ENCODE measurements at regions not wholly inside any gene's neighbourhood (a gene's known extent, or its start where the extent isn't known, plus 50 kb on each side); places are given as distances from the start of the nearest gene placed in this dataset.

- no peak for DNase-seq (ENCODE audit: low read depth)
These were observed 1339.3 kb upstream of the C9orf72 start for GRCh38 chr9:28912621-28913020.

- no peak for DNase-seq (ENCODE audit: low read depth)
These were observed 1342.1 kb upstream of the C9orf72 start for GRCh38 chr9:28915202-28915930.

GRCh38 chr9:28916348-28916747 is 1343.1 kb upstream of the C9orf72 start:
- no peak for DNase-seq (ENCODE audit: low read depth)

GRCh38 chr9:28921857-28922500 is 1348.7 kb upstream of the C9orf72 start:
- peak; percentile 7 for DNase-seq (ENCODE audit: low read depth)

- DNase-seq (ENCODE audit: low read depth) = no peak
These were observed 1349.6 kb upstream of the C9orf72 start for GRCh38 chr9:28922891-28923290.

GRCh38 chr9:28923351-28923750 is 1350.1 kb upstream of the C9orf72 start:
- DNase-seq (ENCODE audit: low read depth) = no peak

- DNase-seq (ENCODE audit: low read depth) = no peak
These were observed 1351.9 kb upstream of the C9orf72 start for GRCh38 chr9:28925157-28925556.

- DNase-seq (ENCODE audit: low read depth) = no peak
These were observed 1353.0 kb upstream of the C9orf72 start for GRCh38 chr9:28926306-28926705.

GRCh38 chr9:28927691-28928090 is 1354.4 kb upstream of the C9orf72 start:
- no peak for DNase-seq (ENCODE audit: low read depth)

- no peak for DNase-seq (ENCODE audit: low read depth)
These were observed 1356.2 kb upstream of the C9orf72 start for GRCh38 chr9:28929433-28929832.

GRCh38 chr9:28930766-28931165 is 1357.5 kb upstream of the C9orf72 start:
- DNase-seq (ENCODE audit: low read depth) = no peak

- DNase-seq (ENCODE audit: low read depth) = no peak
These were observed 1360.8 kb upstream of the C9orf72 start for GRCh38 chr9:28934111-28934510.

- DNase-seq (ENCODE audit: low read depth) = no peak
These were observed 1365.7 kb upstream of the C9orf72 start for GRCh38 chr9:28938981-28939380.

- no peak for DNase-seq (ENCODE audit: low read depth)
These were observed 1368.6 kb upstream of the C9orf72 start for GRCh38 chr9:28941856-28942255.

- DNase-seq (ENCODE audit: low read depth) = no peak
These were observed 1369.7 kb upstream of the C9orf72 start for GRCh38 chr9:28942941-28943340.

- no peak for DNase-seq (ENCODE audit: low read depth)
These were observed 1373.4 kb upstream of the C9orf72 start for GRCh38 chr9:28946648-28947047.

- DNase-seq (ENCODE audit: low read depth) = no peak
These were observed 1378.7 kb upstream of the C9orf72 start for GRCh38 chr9:28951945-28952344.

GRCh38 chr9:28956116-28956880 is 1383.0 kb upstream of the C9orf72 start:
- no peak for DNase-seq (ENCODE audit: low read depth)

GRCh38 chr9:28960602-28961001 is 1387.3 kb upstream of the C9orf72 start:
- DNase-seq (ENCODE audit: low read depth) = no peak

GRCh38 chr9:28961623-28962022 is 1388.3 kb upstream of the C9orf72 start:
- no peak for DNase-seq (ENCODE audit: low read depth)

- no peak for DNase-seq (ENCODE audit: low read depth)
These were observed 1393.9 kb upstream of the C9orf72 start for GRCh38 chr9:28967226-28967625.

GRCh38 chr9:28970241-28970654 is 1397.0 kb upstream of the C9orf72 start:
- DNase-seq (ENCODE audit: low read depth) = no peak

- DNase-seq (ENCODE audit: low read depth) = no peak
These were observed 1398.6 kb upstream of the C9orf72 start for GRCh38 chr9:28971881-28972280.

Data from RPMI7951 (cell line).